ENCODE measurements at regions not wholly inside any gene's neighbourhood (a gene's known extent, or its start where the extent isn't known, plus 50 kb on each side); places are given as distances from the start of the nearest gene placed in this dataset.
A peak's percentile ranks its signal among the peaks of the same experiment; 100 is the strongest.

DNA sequence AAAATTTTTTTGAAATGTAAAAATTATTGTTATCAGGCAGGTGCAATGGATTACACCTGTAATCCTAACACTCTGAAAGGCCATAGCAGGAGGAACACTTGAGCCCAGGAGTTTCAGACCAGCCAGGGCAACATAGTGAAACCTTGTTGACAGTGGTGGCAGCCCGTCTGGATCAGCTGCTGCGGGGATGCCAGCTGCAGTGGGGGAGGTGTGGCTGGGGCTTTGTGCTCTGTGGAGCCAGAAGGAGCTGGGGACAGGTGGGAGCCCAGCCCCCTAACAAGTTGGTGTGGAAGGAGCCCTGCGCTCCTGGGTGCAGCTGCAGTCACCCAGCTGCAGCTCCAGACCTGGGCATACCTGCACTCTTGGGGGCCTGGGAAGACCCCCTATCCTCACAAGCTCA, 182.4 kb upstream of the MC4R start:
- no peak for DNase-seq (ENCODE audit: low spot score)

DNA sequence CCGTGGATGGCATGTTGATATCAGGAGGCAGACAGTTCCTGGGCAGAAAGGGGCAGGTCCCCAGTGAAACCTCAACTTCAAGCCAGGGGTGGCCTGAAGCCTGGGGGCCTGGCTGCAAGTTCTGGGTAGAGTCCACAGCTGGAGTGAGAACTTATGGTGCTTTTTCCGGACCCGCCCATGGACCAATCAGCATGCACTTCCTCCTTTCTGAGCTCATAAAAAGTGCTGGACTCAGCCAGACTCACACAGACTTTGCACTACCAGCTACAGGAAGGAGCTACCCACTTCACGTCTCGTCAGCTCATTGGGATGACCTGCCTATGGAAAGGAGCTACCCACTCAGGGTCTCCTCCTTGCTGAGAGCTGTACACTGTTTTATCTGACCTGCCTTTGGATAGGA, 183.1 kb upstream of the MC4R start:
- no peak for DNase-seq (ENCODE audit: low spot score)

DNA sequence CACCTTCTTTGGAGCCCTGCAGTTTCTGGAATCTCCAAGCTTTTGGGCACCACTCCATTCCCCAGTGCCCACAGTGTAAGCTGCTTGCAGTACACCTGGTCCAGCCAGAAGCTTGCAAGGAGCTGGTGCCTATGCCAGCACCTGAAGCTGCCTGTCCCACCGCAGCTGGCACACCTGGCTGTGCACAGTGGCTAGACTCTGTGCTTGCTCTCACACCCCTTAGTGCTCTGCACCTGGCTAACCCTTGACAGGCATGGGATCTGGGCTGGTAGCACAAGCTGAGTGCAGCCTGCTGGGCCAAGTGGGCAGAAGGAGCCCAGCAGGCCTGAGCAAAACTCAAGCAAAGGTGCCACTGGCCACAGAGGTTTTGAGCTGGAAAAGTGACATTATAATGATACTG, 183.8 kb upstream of the MC4R start:
- no peak for DNase-seq (ENCODE audit: low spot score)

DNA sequence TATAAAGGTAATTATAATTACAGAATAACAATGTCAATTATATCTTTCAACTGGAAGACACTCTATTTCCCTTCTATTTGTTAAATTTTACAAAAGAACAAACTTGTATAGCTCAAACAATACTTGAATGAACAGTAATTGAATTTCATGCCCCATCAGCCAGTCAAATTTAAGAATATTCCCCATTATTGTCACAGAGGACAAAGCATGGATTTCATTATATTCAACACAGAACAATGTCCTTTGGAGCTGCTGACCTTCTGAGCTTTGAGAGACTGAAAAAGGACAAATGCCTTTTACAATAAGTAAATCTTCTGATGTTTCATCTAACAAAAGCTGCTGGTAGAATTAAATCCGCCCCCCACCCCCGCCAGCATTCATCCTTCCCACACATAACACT, 187.5 kb upstream of the MC4R start:
- no peak for DNase-seq (ENCODE audit: low spot score)

DNA sequence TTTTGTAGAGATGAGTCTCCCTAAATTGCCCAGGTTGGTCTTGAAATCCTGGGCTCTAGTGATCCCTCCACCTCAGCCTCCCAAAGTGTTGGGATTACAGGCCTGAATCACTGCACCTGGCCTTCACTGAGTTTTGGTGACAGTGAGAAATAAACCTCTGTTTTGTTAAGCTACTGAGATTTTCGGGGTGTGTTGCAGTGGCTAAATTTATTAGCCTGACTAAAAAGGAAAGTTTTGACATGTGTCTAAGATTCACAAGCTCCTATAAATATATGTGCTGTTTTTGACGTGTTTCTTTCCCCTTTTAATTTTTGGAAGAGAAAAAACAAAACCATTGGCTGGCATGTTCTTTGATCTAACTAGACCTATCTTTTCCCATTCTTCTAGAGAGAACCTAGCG, 190.5 kb upstream of the MC4R start:
- no peak for DNase-seq (ENCODE audit: low spot score)

DNA sequence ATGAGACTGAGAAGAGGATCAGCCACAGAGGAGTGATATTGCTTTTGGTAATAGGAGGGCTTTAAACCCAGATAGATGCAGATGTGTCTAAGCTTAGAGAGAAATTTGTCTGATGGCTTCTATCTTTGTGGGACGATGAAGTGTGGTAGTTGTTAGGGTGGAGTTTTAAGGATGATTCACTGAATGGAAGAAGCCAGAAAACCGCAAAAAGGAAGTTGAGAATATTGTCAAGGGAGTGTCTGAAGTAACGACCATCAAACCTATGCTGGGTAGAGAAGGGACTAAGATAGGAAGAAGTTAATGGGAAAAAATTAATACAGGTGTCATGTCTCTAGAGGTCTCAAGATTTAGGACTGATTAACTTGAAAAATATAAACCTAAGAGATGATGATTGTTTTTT, 195.6 kb upstream of the MC4R start:
- no peak for DNase-seq (ENCODE audit: low spot score)

DNA sequence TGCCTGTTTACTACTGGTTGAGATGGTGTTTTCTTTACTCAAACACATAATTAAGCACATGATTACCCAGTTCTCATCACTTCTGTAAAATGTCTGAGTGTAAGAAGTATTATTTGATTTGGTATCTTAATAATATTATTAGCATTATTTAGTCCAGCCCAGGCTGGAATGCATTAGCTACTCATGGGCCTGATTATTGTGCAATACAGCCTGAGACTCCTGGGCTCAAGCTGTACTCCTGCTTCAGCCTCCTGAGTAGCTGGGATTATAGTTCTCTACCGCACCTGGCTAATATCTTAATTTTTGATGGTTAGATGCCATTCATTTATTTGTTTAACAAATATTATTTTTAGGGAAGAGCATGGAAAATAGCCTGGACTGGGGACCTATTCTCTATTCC, 197.6 kb upstream of the MC4R start:
- DNase-seq (ENCODE audit: low spot score) = no peak

DNA sequence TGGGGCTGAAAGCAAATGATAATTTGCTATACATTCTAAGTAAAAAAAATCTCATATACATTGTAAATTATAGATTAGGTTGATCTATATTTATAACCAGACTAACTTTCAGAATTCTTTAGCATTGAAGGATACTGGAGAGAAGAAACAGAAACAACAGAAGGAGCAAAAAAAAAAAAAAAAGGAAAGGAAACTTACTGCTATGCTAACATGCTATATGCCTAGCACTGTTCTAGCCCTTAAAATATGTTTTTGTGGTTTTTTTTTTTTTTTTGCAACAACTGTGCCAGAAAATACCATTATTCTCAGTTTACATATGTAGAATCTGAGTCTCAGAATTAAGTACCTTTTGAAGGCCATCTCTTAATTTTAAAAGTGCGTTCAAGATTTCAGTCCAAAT, 204.9 kb upstream of the MC4R start:
- no peak for DNase-seq (ENCODE audit: low spot score)

DNA sequence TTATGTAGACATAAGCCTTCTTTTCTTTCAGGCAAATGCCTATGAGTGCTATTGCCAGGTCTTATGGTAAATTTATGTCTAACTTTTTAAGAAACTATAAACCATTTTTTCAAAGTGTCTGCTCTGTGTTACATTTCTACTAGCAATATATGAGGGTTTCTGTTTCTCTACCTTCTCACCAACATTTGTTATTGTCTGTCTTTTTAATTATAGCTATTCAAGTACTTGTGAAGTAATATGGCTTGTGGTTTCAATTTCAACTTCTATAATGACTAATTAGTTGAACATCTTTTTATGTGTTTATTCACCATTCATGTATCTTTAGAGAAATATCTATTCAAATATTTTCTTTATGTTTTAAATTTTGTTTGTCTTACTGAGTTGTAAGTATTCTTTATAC, 213.1 kb upstream of the MC4R start:
- no peak for DNase-seq (ENCODE audit: low spot score)

DNA sequence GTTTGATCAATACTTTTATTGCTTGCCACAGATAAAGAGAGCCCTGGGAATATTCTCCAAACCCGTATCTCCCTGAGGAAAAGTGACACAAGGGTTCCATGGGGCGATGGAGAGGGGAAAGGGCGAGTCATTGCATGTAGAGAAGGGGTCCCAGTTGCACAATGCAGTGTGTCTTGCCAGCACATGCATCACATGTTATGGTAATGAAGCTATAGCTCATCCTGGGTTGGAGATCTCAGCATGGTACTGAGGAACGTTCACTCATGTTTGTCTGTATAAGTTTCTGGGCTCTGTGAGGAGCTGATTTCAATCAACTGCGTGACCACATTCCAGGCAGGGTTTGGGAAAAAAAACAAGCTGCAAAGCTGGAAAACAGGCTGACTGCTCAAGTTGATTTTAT, 220.7 kb upstream of the MC4R start:
- no peak for DNase-seq (ENCODE audit: low spot score)

DNA sequence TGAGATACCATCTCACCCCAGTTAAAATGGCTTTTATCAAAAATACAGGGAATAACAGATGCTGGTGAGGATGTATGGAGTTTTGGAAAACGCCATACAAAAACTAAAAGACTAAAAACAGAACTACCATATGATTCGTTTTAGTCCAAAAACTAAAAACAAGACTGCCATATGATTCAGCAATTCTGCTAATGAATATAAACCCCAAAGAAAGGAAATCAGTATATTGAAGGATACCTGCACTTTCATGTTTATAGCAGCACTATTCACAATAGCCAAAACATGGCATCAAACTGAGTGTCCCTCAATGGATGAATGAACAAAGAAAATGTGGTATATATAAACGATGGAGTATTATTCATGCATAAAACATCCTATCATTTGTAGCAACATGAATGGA, 224.4 kb upstream of the MC4R start:
- no peak for DNase-seq (ENCODE audit: low spot score)

DNA sequence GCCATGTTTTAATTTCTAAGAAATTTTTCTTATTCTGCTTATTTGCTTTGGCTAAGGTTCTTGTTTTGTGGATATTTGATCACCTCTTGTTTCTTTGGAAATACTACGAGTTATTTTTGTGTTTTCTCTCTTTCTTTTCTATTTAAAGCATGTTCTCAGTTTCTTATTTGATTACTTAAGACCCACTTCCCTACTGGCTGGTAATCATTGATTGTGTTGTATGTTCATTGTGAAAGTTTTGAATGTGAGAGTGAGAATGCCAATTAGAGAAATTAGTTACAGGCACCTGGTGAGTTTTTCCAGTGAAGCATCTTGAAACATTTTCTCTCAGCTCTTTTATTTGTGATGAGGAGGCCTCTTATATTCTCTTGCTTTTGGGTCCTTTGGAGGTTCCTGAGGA, 226.7 kb upstream of the MC4R start:
- no peak for DNase-seq (ENCODE audit: low spot score)

DNA sequence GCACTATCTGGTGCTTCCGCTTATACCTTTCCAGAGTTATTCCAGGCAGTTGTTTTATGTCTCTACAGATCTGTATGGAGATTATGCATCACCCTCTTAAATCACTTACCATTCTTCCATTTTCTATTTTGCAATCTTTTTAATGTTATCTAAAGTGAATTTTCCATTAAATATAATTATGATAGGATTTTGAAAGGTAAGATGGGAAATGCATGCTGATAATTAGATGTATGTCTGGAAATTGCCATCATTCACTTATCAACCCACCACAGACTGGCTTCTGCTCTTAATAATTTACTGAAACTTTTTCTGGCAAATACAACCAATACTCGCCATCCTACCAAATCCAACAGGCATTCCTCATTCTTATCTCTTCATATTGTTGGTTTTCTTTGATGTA, 227.4 kb upstream of the MC4R start:
- DNase-seq (ENCODE audit: low spot score) = peak; percentile 3

DNA sequence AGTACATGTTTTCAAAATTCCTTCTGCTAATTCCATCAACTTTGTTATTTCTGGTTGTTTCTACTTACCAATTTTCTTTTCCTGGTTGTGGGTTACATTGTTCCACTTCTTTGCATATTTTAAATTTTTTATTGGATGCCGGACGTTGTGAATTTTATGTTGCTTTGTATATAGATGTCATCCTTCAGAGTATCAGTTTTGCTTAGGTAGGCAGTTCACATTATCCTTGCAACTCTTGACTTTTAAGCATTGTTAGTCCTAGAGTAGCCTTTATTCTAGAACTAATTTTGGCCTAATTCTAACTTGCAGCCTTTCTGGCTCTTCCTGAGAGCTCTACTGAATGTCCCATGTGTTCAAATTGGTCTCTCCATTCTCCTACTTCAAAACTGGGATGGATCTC, 228.7 kb upstream of the MC4R start:
- DNase-seq (ENCODE audit: low spot score) = no peak

DNA sequence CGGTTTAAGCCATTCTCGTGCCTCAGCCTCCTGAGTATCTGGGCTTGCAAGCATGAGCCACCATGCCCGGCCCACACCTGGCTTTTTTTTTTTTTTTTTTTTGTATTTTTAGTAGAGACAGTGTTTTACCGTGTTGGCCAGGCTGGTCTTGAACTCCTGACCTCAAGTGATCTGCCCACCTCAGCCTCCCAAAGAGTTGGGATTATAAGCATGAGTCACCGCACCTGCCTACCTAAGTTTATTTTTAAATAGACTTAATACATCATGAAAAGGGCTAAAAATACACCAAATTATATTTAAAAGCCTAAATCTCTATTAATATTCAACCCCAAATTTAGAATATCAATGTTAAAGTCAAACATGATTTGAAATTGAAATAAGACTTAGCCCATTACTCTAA, 250.8 kb upstream of the MC4R start:
- no peak for DNase-seq (ENCODE audit: low spot score)

DNA sequence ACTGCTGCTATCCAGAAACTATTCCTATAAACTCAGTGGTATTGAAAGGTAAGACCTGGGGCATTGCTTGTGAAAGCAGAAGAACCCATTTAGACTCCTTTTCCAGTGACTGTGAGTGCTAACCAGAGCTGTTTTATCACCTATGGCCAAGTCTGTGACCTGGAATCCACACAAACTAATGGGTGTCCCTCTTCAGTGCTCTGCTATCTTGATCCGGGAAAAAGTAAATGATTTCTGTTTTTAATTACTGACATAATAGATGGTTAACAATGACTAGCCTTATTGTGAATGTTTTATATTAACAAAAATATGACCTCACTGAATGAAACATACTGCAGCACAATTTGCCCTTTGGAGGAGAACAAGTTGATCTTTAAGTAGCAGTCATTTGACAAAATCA, 251.6 kb upstream of the MC4R start:
- DNase-seq (ENCODE audit: low spot score) = no peak

DNA sequence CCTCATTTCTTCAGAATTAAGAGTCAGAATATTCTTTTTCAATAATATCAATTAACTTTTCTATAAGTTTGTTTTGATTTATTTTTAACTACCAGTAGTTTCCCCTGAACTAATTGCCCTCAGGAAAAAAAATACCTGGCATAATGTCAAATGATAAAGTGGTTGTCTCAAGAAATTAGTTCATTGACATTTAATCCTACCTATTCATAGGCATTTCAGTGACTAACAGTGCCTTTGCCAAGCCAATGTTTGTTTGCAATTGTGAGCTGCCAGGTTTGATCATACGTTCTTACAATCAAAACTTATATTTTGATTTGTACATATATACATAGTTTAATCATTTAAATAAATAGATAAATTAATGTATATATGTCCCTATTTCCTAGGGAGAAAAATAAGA, 267.3 kb upstream of the MC4R start:
- no peak for DNase-seq (ENCODE audit: low spot score)

DNA sequence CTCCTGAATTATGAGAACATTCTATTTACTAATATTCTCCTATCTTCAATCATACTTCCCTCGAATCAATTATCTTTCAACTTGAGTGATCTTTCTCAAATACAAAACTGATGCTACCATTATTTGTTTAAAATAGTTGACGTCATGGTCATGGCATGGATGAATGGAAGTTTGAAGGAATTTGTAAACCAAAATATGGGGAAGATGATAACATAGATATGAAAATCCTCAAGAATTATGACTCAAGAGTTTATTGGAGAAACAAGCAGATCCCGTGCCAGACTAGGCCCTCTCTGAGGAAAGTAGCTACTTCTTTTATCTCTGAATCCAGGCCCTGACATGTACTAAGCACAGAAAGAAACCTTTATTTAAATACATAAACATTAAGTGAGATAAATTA, 270.4 kb upstream of the MC4R start:
- DNase-seq (ENCODE audit: low spot score) = no peak

DNA sequence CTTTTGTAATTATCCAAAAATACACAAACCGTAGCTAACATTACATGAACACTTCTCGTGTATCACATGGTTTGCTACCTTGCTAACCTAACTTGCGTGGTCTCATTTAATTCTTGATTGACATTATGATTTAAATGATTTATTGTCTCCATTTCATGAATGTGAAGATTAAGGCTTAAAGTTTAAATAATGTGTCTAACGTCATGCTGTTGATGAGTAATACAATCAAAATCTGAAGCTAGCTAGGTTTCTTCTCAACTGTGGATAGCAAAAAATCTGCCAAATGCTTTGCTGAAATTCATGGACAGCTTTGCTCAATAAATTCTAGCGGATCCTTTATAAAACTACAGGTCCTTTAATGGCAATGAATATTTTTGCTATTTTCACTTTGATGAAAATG, 274.1 kb upstream of the MC4R start:
- DNase-seq (ENCODE audit: low spot score) = no peak

DNA sequence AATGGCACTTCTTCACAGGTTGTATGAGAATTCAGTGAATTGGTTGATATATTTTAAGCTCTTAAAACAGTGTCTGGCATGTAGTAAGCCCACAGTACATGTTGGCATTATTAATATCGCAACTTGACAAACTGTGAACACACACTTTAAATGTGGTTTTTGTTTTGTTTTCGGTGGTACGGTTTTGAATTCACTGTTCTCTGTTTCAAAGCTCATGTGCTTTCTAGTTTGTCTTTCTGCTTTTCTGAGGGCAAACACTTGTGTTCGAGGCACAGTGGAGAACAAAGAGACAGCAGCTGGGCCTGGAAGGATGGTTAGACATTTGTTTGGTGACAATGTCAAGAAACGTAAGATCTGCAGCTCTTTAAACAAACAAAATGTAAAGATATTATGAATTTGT, 276.5 kb upstream of the MC4R start:
- no peak for DNase-seq (ENCODE audit: low spot score)

DNA sequence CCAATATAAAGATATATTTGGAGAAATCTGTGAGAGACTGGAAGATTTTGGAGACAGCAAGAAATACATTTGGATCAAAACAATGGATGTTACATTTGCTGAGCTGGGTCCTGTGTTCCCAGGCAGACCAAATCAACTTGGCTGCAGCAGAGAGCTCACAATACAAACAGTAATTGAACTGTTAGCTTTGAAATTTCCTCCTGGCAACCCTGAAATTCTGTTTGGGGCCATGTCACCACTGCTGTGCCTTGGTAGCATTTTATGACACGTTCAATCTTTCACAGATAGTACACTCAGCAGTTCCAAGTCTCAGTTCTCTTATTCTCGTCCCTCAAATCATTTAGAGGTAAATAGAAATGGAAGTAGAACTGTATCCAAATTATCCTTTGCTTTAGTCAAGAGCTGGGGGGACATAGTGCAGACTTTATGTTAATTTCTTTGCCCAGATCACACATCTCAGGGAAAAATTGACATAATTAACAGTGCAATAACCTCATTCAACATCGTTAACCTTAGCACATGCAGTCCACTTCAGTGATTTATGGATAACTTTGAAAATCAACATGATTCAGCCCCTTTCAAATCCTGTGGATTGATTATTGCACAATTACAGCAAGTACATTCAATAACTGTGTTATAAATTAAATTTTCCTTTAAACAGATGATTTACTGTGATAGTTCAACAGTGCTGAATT, 277.4 kb upstream of the MC4R start:
- DNase-seq (ENCODE audit: low spot score) = no peak

DNA sequence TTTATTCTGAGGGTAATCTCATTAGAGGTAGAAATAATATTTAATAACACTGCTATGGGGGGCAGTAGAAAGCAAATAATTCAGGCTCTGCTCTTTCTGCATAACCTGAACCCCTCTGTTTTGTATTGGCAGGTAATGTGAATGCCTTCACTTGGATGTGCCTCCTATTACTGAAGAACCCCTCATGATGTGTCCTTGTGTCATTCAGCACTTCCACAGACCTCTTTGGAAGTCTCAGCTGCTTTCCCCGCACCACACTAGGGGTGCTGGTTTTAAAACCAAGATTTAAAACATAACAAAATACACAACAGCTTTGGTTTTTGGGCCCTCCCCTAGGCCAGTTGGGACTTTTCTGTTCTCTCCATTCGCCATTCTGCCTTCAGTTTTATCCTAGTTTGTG, 281.7 kb upstream of the MC4R start:
- DNase-seq (ENCODE audit: low spot score) = no peak

DNA sequence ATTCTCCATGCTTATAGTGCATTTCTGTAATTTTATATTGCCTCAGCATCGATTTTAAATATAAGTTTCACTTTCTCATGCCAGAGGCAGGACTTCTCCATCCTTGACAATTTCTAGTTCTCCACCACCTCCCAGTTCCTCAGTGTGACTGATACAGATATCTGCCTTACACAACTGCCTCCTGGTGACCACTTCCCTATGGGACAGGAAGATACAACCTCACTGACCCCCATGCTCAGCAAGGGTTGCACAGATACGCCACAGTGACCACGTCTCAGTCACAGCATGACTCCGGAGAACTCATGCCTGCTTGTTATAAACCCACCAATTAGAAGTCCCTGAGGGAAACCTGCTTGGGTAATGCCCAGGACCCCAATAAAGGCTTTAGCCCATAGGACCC, 284.0 kb upstream of the MC4R start:
- no peak for DNase-seq (ENCODE audit: low spot score)

DNA sequence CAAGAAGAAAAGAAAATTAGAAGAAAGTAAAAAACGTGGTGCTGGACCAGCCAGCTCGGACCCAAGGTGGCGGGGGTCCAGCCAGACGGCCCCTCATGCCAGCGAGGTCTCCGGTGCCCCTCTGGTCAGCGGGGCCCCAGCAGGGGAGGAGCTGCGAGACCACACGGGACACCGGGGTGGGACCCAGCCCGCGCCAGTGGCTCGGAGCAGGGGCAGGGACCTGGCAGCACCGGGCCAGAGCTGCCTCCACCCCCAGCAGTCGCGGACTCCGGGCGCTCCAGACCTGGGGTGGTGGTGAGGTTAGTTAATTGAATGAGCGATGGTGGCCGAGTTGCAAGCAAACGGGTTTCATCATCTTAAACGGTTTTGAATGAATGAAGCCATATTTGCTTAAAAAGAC, 289.9 kb upstream of the MC4R start:
- no peak for DNase-seq (ENCODE audit: low spot score)

All from SK-N-DZ (cell line).